Osteoblast (primary cell): ENCODE measurements at regions not wholly inside any gene's neighbourhood (a gene's known extent, or its start where the extent isn't known, plus 50 kb on each side); places are given as distances from the start of the nearest gene placed in this dataset.

ENCODE experiments used
- DNase-seq: peaks from one replicate; pipeline ENCODE4 v3.0.0; 2011; ENCODE audit warnings: low spot score, mixed read lengths; ENCODE audit not compliant: insufficient read length; ENCODE audit errors: missing footprints
- H2AFZ ChIP-seq: 2 replicates; pipeline ENCODE4 v1.6.0; 2011; ENCODE audit warnings: mild to moderate bottlenecking, low read length
- H3K27ac ChIP-seq: 2 replicates; pipeline ENCODE4 v1.5.1; 2011; ENCODE audit warnings: mild to moderate bottlenecking, low read depth, low read length, moderate library complexity
- H3K27me3 ChIP-seq: 2 replicates; pipeline ENCODE4 v1.6.0; 2012; ENCODE audit warnings: mild to moderate bottlenecking, control low read depth, inconsistent platforms, low read length, moderate library complexity; ENCODE audit not compliant: insufficient read depth
- H3K36me3 ChIP-seq: 2 replicates; pipeline ENCODE4 v1.5.1; 2011; ENCODE audit warnings: mild to moderate bottlenecking, low read length, control low read depth, moderate library complexity; ENCODE audit not compliant: insufficient read depth
- H3K4me1 ChIP-seq: 2 replicates; pipeline ENCODE4 v1.5.1; 2011; ENCODE audit warnings: mild to moderate bottlenecking, low read length, control low read depth, moderate library complexity; ENCODE audit not compliant: insufficient read depth
- H3K4me2 ChIP-seq: 2 replicates; pipeline ENCODE4 v1.6.0; 2011; ENCODE audit warnings: mild to moderate bottlenecking, low read length; ENCODE audit not compliant: insufficient read depth
- H3K4me3 ChIP-seq: fragments of 200-600 bp; sonication (generic); 3 replicates; pipeline ENCODE4 v1.5.1; 2012; ENCODE audit warnings: mild to moderate bottlenecking, low read length, inconsistent platforms; ENCODE audit not compliant: insufficient read depth
- H3K79me2 ChIP-seq: 2 replicates; pipeline ENCODE4 v1.6.0; 2012; ENCODE audit warnings: mild to moderate bottlenecking, low read length, control low read depth, inconsistent platforms; ENCODE audit not compliant: insufficient read depth
- H3K9me3 ChIP-seq: 2 replicates; pipeline ENCODE4 v1.5.1; 2011; ENCODE audit warnings: low read depth, low read length, control low read depth
- H4K20me1 ChIP-seq: 2 replicates; pipeline ENCODE4 v1.6.0; 2012; ENCODE audit warnings: mild to moderate bottlenecking, low read length, control low read depth; ENCODE audit not compliant: insufficient read depth
- TF ChIP-seq, protein P1 (sequence below): IDR thresholded peaks from 2 replicates; pipeline ENCODE4 v1.5.1; 2011; ENCODE audit warnings: mild to moderate bottlenecking, low read depth, low read length, moderate library complexity; ENCODE audit errors: extremely low read depth

- no peaks in the 10 kb centered on the region for H3K27me3 ChIP-seq
- no peaks in the 10 kb centered on the region for H3K36me3 ChIP-seq
- H4K20me1 ChIP-seq: no peaks in the 10 kb centered on the region
- TF ChIP-seq, protein P1, sequence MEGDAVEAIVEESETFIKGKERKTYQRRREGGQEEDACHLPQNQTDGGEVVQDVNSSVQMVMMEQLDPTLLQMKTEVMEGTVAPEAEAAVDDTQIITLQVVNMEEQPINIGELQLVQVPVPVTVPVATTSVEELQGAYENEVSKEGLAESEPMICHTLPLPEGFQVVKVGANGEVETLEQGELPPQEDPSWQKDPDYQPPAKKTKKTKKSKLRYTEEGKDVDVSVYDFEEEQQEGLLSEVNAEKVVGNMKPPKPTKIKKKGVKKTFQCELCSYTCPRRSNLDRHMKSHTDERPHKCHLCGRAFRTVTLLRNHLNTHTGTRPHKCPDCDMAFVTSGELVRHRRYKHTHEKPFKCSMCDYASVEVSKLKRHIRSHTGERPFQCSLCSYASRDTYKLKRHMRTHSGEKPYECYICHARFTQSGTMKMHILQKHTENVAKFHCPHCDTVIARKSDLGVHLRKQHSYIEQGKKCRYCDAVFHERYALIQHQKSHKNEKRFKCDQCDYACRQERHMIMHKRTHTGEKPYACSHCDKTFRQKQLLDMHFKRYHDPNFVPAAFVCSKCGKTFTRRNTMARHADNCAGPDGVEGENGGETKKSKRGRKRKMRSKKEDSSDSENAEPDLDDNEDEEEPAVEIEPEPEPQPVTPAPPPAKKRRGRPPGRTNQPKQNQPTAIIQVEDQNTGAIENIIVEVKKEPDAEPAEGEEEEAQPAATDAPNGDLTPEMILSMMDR: no peak
- no peak overlapping the region for H3K27ac ChIP-seq
- H3K4me2 ChIP-seq: no peak overlapping the region
- DNase-seq: no peak
- H3K79me2 ChIP-seq: no peaks in the 10 kb centered on the region
- no peak overlapping the region for H2AFZ ChIP-seq
- H3K4me1 ChIP-seq: no peaks in the 10 kb centered on the region
- no peaks in the 10 kb centered on the region for H3K9me3 ChIP-seq
- no peak overlapping the region for H3K4me3 ChIP-seq
Observed at GRCh38 chr9:75715360-75715759, 175.1 kb upstream of the PCSK5 start.

DNA sequence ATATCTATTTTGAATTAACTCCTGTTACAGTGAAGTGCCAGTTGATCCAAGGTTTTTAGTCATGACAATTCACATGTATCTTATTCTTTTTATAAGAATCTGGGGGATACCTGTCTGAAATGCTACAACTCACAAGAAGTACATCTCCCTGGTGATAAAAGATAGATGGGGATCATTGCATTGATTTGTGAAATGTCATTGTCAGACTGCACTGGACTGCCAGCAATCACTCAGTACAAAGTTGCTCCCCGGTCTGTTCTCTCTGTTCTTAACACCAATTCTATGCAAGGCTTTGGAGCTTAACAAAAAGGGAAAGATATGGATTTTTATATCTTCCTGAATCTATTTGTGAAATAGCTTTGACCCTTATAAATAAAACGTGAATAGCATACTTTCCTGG lies 171.8 kb upstream of the PCSK5 start:
- no peaks in the 10 kb centered on the region for H4K20me1 ChIP-seq
- no peaks in the 10 kb centered on the region for H3K9me3 ChIP-seq
- H3K36me3 ChIP-seq: no peaks in the 10 kb centered on the region
- no peaks in the 10 kb centered on the region for H3K79me2 ChIP-seq
- H3K27me3 ChIP-seq: no peaks in the 10 kb centered on the region
- no peak overlapping the region for H3K4me3 ChIP-seq
- TF ChIP-seq, protein P1: no peak
- H3K4me1 ChIP-seq: no peaks in the 10 kb centered on the region
- no peak overlapping the region for H2AFZ ChIP-seq
- H3K4me2 ChIP-seq: no peak overlapping the region
- no peak overlapping the region for H3K27ac ChIP-seq
- no peak for DNase-seq

- TF ChIP-seq, protein P1: no peak
- Histone ChIP-seq H4K20me1 (no peaks in the 10 kb centered on the region), H3K9me3 (no peaks in the 10 kb centered on the region), H3K4me1 (no peaks in the 10 kb centered on the region), H3K79me2 (no peaks in the 10 kb centered on the region), H2AFZ (no peak overlapping the region), H3K4me3 (no peak overlapping the region), H3K27me3 (no peaks in the 10 kb centered on the region), H3K27ac (no peak overlapping the region), H3K36me3 (no peaks in the 10 kb centered on the region), H3K4me2 (no peak overlapping the region)
- DNase-seq: no peak
Observed at GRCh38 chr9:75728391-75728790, 162.1 kb upstream of the PCSK5 start.

DNA sequence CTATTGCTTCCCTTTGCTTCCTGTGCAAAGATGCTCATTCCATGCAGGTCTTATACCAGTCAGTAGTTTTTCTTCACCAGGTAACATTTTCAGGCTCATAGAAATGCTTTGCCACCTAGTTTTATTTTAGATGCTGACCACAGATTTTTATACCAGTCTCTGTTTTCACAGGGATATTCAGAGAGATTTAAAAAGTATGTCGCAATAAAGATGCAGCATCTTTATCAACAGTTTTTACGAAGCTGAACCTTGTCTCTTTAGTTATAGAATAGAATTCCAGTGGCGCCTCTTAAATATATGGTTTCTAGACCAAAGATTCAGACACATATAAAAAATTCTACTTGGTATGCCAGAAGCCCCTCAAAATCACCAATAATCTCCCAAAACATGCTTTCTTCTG lies 155.7 kb upstream of the PCSK5 start:
- no peaks in the 10 kb centered on the region for H3K36me3 ChIP-seq

More for the DNA sequence above, 155.7 kb upstream of the PCSK5 start:
- Histone ChIP-seq H2AFZ (no peak overlapping the region), H4K20me1 (no peaks in the 10 kb centered on the region), H3K4me3 (no peak overlapping the region), H3K79me2 (no peaks in the 10 kb centered on the region), H3K27me3 (no peaks in the 10 kb centered on the region), H3K9me3 (no peaks in the 10 kb centered on the region), H3K4me1 (no peaks in the 10 kb centered on the region), H3K4me2 (no peak overlapping the region), H3K27ac (no peak overlapping the region)
- no peak for DNase-seq
- TF ChIP-seq, protein P1: no peak
